Fibroblast of lung (primary cell): ENCODE measurements at regions not wholly inside any gene's neighbourhood (a gene's known extent, or its start where the extent isn't known, plus 50 kb on each side); places are given as distances from the start of the nearest gene placed in this dataset.
A peak's percentile ranks its signal among the peaks of the same experiment; 100 is the strongest.

Experiments used
- DNase-seq, 2 donors: peaks; one replicate each; pipeline versions ENCODE4 v3.0.0 to v3.0.0-alpha.2; 2010; ENCODE audit warnings: low read depth in 2 of 2
- H2AFZ ChIP-seq: 2 replicates; pipeline ENCODE4 v1.5.1; 2012; ENCODE audit warnings: low read length, control low read depth, inconsistent platforms
- H3K27ac ChIP-seq: 2 replicates; pipeline ENCODE4 v1.5.1; 2011; ENCODE audit warnings: low read length, control low read depth; ENCODE audit not compliant: insufficient read depth
- H3K27me3 ChIP-seq: 2 replicates; pipeline ENCODE4 v1.5.1; 2011; ENCODE audit warnings: mild to moderate bottlenecking, low read length; ENCODE audit not compliant: control insufficient read depth, insufficient read depth
- H3K36me3 ChIP-seq: 2 replicates; pipeline ENCODE4 v1.5.1; 2011; ENCODE audit warnings: low read length; ENCODE audit not compliant: control insufficient read depth, insufficient read depth
- H3K4me1 ChIP-seq: 2 replicates; pipeline ENCODE4 v1.5.1; 2011; ENCODE audit warnings: low read length; ENCODE audit not compliant: control insufficient read depth, insufficient read depth; ENCODE audit errors: extremely low read depth
- H3K4me2 ChIP-seq: 2 replicates; pipeline ENCODE4 v1.5.1; 2011; ENCODE audit warnings: low read length, control low read depth; ENCODE audit not compliant: insufficient read depth; ENCODE audit errors: extremely low read depth
- H3K4me3 ChIP-seq, 4 experiments: fragments of 200-600 bp in 1 of 4; sonication (generic) in 1 of 4; replicated peaks in 1 of 4; 2 replicates each; pipeline ENCODE4 v1.5.1; 2011 to 2016; ENCODE audit warnings: low read length in 4 of 4, low read depth in 3 of 4, mild to moderate bottlenecking in 3 of 4, control low read depth in 2 of 4, inconsistent platforms in 1 of 4, mixed read lengths in 1 of 4; ENCODE audit not compliant: insufficient read depth in 1 of 4; ENCODE audit errors: control extremely low read depth in 1 of 4
- H3K79me2 ChIP-seq: 2 replicates; pipeline ENCODE4 v1.5.1; 2012; ENCODE audit warnings: mild to moderate bottlenecking, low read length, inconsistent platforms; ENCODE audit not compliant: control insufficient read depth, insufficient read depth
- H3K9ac ChIP-seq: 2 replicates; pipeline ENCODE4 v1.5.1; 2011; ENCODE audit warnings: mild to moderate bottlenecking, low read length, control low read depth; ENCODE audit not compliant: insufficient read depth
- H3K9me3 ChIP-seq: 2 replicates; pipeline ENCODE4 v1.5.1; 2012; ENCODE audit warnings: low read depth, low read length; ENCODE audit not compliant: control insufficient read depth, insufficient read depth
- H4K20me1 ChIP-seq: 2 replicates; pipeline ENCODE4 v1.5.1; 2011; ENCODE audit warnings: low read length; ENCODE audit not compliant: control insufficient read depth, insufficient read depth; ENCODE audit errors: extremely low read depth
- CTCF ChIP-seq, 2 donors: IDR thresholded peaks in 1 of 2; conservative IDR thresholded peaks in 1 of 2; 1 replicate in 1 of 2; 2 replicates in 1 of 2; pipeline ENCODE4 v1.5.1; 2011 to 2012; ENCODE audit warnings: low read length in 2 of 2, control low read depth in 1 of 2, inconsistent platforms in 1 of 2, low read depth in 1 of 2, mild to moderate bottlenecking in 1 of 2
- EZH2 ChIP-seq: IDR thresholded peaks from 2 replicates; pipeline ENCODE4 v1.5.1; 2012; ENCODE audit warnings: low read length, control low read depth, mild to moderate bottlenecking; ENCODE audit errors: missing control alignments

- DNase-seq = no peak
These were observed 75.6 kb upstream of the MSX1 start for GRCh38 chr4:4783847-4784246.

GRCh38 chr4:4782969-4783368 lies 76.5 kb upstream of the MSX1 start:
- Histone ChIP-seq H3K4me1 (peaks cover 11% of the 10 kb centered on the region), H2AFZ (no peak overlapping the region), H3K79me2 (no peaks in the 10 kb centered on the region), H3K27me3 (no peaks in the 10 kb centered on the region), H3K27ac (peak overlapping the region; percentile 66), H3K4me3 (no peak overlapping the region), H4K20me1 (no peaks in the 10 kb centered on the region), H3K9ac (no peak overlapping the region), H3K4me2 (no peak overlapping the region), H3K36me3 (no peaks in the 10 kb centered on the region), H3K9me3 (no peaks in the 10 kb centered on the region)
- no peak for TF ChIP-seq EZH2
- no peak for TF ChIP-seq CTCF (conservative IDR thresholded peaks at IDR 0.05 in 1 of 2, IDR thresholded peaks at IDR 0.05 in 1 of 2; ENCODE audit: low read depth in 1 of 2, low read length in 2 of 2)
- peak in 1 of 2 donors; percentile 23 for DNase-seq

More at GRCh38 chr4:4783847-4784246, 75.6 kb upstream of the MSX1 start:
- Histone ChIP-seq H3K9ac (no peak overlapping the region), H3K27ac (no peak overlapping the region), H3K4me1 (peaks cover 11% of the 10 kb centered on the region), H3K79me2 (no peaks in the 10 kb centered on the region), H3K27me3 (no peaks in the 10 kb centered on the region), H2AFZ (no peak overlapping the region), H4K20me1 (no peaks in the 10 kb centered on the region), H3K36me3 (no peaks in the 10 kb centered on the region), H3K9me3 (no peaks in the 10 kb centered on the region), H3K4me2 (no peak overlapping the region), H3K4me3 (no peak overlapping the region)
- TF ChIP-seq EZH2 = no peak
- TF ChIP-seq CTCF (conservative IDR thresholded peaks at IDR 0.05 in 1 of 2, IDR thresholded peaks at IDR 0.05 in 1 of 2; ENCODE audit: low read depth in 1 of 2, low read length in 2 of 2) = no peak

GRCh38 chr4:4781936-4782707 lies 77.3 kb upstream of the MSX1 start:
- H3K9me3 ChIP-seq = no peaks in the 10 kb centered on the region
- H3K4me3 ChIP-seq = peak overlapping the region in 2 of 4 experiments; percentile 4 to 5
- peaks cover 11% of the 10 kb centered on the region for H3K4me1 ChIP-seq
- peak overlapping the region; percentile 9 for H2AFZ ChIP-seq
- no peak for TF ChIP-seq CTCF (conservative IDR thresholded peaks at IDR 0.05 in 1 of 2, IDR thresholded peaks at IDR 0.05 in 1 of 2; ENCODE audit: low read depth in 1 of 2, low read length in 2 of 2)
- no peak for TF ChIP-seq EZH2
- peak overlapping the region; percentile 68 for H3K4me2 ChIP-seq
- H3K27ac ChIP-seq = peak overlapping the region; percentile 79
- no peak overlapping the region for H3K9ac ChIP-seq
- H3K79me2 ChIP-seq = no peaks in the 10 kb centered on the region
- peak; percentile 32 to 63 for DNase-seq
- no peaks in the 10 kb centered on the region for H4K20me1 ChIP-seq
- no peaks in the 10 kb centered on the region for H3K36me3 ChIP-seq
- no peaks in the 10 kb centered on the region for H3K27me3 ChIP-seq
